Cerebellar nuclear complex (tissue), 1 donor: ENCODE measurements at regions not wholly inside any gene's neighbourhood (a gene's known extent, or its start where the extent isn't known, plus 50 kb on each side); places are given as distances from the start of the nearest gene placed in this dataset.
"Not testable (repeated sequence)": the region's sequence is repeated elsewhere in the genome, so short reads cannot be mapped to it uniquely, and the experiment has no call there.

Source experiments
- DNase-seq, 2 experiments: peaks; one replicate each; lab custom pipeline; 2025; lab: John Stamatoyannopoulos, UW

GRCh38 chr4:158051401-158052235, 121.2 kb downstream of the GASK1B start:
- no peak for DNase-seq

DNA sequence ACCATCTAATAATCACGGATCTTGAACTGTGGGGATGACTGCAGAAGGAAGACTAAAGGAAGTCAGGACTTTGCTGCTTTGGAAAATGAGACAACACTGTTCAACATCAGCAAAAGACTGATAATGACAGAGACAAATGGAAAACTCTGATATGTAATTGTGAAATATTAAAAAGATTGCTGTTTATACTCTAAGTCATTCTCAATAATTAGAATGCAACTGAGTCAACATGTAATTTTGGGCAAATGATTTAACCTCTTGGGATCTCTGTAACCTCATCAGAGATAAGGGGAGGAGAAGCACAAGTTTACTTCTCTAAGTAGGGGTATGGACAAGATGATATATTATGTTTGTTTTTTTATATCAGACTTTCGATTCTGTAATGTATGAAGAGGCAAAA, 121.9 kb downstream of the GASK1B start:
- no peak for DNase-seq

DNA sequence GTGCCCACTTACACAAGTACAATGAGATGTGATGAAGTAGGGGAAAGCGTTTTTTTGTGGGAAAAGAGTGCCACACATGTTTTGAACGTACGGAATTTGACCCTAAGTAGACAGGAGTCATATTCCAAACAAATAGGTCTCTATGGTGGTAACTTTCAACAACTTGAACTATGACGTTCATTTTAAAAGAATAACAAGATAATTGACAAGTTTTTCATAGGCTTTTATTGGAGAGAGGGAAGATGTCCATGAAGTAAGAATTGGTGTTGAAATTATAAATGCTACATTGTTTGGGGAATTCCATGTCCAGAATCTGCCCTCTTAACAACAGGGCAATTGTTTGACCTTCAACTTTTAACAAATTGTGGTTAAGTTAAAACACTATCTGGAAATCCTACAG, 126.5 kb downstream of the GASK1B start:
- DNase-seq: no peak

- no peak for DNase-seq
Measured at GRCh38 chr4:158043971-158044618, 128.7 kb downstream of the GASK1B start.

DNA sequence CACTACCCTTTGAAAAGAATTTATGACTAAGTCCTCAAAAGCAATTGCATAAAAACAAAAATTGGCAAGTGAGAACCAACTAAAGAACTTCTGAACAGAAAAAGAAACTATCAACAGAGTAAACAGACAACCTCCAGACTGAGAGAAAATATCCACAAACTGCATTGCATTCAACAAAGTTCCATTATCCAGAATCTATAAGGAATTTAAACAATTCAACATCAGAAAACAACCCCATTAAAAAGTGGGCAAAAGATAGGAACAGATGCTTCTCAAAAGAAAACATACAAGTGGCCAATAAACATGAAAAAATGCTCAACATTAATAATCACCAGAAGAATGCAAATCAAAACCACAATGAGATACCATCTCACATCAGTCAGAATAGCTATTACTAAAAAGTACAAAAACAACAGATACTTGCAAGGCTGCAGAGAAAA, 130.2 kb downstream of the GASK1B start:
- no peak for DNase-seq

- no peak for DNase-seq
Measured at GRCh38 chr4:158038718-158039117, 134.1 kb downstream of the GASK1B start.

- DNase-seq: no peak
Measured at GRCh38 chr4:158036998-158037397, 135.8 kb downstream of the GASK1B start.

DNA sequence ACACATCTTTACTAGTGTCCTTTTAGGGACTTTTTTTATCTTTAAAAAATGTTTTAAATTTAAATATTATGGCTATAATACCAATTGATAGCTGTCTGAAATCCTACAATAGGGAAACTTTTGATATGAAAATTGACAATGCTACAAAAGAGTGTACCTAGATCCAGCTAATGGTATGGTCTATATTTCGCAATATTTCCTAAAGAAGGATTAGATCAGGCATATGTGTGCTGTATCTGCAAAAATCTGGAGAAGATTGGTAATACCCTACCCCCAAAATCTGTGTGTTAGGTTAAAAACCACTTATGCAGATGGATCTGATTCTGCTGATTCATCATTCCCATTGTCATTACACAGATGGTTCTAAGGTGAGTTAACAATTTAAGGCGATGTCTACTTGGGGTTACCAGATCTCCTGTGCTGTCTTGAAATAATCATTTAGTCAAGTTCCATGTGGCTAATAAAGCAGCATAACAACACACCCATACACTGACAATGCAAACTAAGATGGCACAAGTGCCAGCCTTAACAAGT, 137.1 kb downstream of the GASK1B start:
- no peak for DNase-seq

GRCh38 chr4:158033416-158034120, 139.3 kb downstream of the GASK1B start:
- DNase-seq: no peak

GRCh38 chr4:158032733-158033415, 140.0 kb downstream of the GASK1B start:
- no peak for DNase-seq

DNA sequence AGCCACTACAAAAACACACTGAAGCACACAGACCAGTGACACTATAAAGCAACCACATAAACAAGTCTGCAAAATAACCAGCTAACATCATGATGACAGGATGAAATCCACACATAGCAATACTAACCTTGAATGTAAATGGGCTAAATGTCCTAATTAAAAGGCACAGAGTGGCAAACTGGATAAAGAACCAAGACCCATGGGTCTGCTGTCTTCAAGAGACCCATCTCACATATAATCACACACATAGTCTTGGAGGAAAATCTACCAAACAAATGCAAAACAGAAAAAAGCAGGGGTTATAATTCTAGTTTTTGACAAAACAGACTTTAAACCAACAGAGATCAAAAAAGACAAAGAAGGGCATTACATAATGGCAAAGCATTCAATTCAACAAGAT, 144.4 kb downstream of the GASK1B start:
- DNase-seq: not testable (repeated sequence)

GRCh38 chr4:158025131-158025530, 147.7 kb downstream of the GASK1B start:
- no peak for DNase-seq

- DNase-seq: no peak
Measured at GRCh38 chr4:158020734-158021346, 152.0 kb downstream of the GASK1B start.

DNA sequence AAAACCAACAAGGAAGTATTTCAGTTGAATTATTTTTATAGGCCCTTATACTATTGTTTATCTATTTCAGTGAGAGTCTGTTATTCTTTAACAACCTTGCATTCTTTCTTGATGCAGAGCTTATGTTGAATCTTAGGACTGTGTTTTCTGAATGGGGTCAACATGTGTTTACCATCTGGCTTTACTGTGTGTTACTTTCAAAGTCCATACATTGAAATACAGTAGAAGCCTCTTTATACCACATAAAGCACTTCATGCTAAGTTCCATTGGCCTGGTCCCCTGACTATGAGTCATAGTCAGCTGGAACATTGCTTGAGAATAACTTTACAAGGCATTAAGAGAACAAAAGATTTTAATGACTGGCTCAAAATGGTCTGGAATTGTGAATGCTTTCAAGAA, 152.6 kb downstream of the GASK1B start:
- DNase-seq: no peak

DNA sequence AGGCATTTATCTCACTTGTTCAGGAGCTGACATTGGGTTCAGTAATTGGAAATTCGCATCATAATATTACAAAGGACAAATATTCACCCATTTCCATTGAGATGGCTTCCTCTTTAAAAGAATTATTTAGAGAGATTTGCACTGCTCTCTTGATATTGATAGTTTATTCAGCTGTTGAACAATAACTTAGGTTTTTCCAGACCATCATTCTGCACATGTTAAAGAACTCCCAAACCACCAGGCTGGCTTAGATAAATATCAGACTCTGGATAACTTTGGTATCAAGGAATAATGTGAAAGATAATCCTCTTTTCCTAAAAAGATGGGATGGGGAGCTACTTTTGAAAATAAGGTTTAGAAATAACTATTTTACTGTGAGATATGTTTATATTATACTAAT, 154.0 kb downstream of the GASK1B start:
- no peak for DNase-seq

DNA sequence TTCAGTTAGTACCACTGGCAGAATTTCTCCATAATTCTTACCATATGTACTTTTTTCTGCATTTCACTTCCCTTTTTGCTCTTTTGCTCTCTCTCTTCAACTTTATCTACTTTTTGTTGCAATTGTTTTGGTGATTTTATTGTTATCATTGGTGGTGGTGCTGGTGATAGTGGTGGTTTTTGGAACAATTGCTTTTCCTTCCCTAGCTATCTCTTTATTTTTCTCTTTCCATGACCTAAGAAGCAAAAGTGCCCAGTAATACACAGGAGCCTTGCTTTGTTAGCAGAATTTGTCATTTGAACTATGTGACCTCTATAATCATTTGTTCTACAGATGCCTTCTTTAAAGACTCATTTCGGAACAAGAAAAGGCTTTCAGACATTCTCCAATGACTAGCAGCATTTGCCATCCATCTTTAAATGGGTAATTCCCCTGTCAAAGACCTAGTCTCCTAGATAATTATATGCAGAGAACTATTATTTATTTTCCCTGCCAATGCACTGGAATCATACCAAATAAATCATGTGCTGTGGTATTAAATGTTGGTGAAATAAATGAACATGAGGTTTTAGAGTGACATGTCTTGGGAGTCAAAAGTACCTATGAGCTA, 154.5 kb downstream of the GASK1B start:
- no peak for DNase-seq

- DNase-seq: no peak
Measured at GRCh38 chr4:158016511-158016910, 156.3 kb downstream of the GASK1B start.

DNA sequence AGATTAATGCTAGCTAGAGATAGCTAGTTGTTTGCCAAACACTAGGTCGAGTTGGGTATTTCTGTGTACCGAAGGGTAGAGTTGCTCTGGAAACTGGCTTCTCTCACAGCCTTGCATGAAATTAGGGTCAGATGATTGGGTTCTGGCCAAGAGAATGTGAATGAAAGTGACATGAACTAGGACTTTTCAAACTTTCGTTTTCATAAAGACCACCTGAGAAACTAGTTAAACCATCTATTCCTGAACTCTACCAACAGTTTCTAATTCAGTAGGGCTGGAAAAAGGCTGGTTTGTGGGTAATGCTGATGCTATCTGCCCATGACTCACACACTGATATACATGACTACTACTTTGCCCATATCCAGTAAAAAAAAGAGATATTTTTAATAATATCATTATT, 157.6 kb downstream of the GASK1B start:
- no peak for DNase-seq

DNA sequence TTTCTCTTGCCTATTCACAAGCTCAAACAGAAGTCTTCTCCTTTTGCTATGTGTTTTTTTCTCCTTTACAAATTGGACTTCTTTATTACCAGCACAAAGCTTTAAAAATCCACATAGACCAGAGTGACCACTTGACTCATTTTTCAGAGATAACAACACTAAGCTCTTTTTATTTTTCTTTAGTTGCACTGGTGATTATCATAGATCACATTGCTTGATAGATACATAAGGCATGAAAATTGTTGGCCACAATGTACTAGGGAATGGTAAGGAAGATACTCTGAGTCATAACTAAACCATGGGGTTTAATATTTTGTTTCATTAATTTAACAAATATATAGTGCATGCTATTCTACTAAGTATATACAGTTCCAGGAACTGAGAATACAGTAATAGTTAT, 159.0 kb downstream of the GASK1B start:
- no peak for DNase-seq

GRCh38 chr4:158010361-158010760, 162.5 kb downstream of the GASK1B start:
- DNase-seq: no peak

GRCh38 chr4:158008551-158009218, 164.1 kb downstream of the GASK1B start:
- no peak for DNase-seq
